Mammary epithelial cell (primary cell): ENCODE measurements at regions not wholly inside any gene's neighbourhood (a gene's known extent, or its start where the extent isn't known, plus 50 kb on each side); places are given as distances from the start of the nearest gene placed in this dataset.

Experiments used
- EZH2 ChIP-seq: IDR thresholded peaks from 2 replicates; pipeline ENCODE4 v1.6.1; 2012; ENCODE audit warnings: low read length, inconsistent platforms, borderline replicate concordance
- TF ChIP-seq, protein P1 (sequence below), 2 donors: IDR thresholded peaks in 1 of 2; conservative IDR thresholded peaks in 1 of 2; 2 replicates each; pipeline ENCODE4 v1.5.1; 2011 to 2012; ENCODE audit warnings: inconsistent platforms in 2 of 2, low read length in 2 of 2, mild to moderate bottlenecking in 2 of 2, control low read depth in 1 of 2, low read depth in 1 of 2; ENCODE audit not compliant: insufficient read depth in 1 of 2; ENCODE audit errors: extremely low read depth in 1 of 2

- TF ChIP-seq, protein P1, sequence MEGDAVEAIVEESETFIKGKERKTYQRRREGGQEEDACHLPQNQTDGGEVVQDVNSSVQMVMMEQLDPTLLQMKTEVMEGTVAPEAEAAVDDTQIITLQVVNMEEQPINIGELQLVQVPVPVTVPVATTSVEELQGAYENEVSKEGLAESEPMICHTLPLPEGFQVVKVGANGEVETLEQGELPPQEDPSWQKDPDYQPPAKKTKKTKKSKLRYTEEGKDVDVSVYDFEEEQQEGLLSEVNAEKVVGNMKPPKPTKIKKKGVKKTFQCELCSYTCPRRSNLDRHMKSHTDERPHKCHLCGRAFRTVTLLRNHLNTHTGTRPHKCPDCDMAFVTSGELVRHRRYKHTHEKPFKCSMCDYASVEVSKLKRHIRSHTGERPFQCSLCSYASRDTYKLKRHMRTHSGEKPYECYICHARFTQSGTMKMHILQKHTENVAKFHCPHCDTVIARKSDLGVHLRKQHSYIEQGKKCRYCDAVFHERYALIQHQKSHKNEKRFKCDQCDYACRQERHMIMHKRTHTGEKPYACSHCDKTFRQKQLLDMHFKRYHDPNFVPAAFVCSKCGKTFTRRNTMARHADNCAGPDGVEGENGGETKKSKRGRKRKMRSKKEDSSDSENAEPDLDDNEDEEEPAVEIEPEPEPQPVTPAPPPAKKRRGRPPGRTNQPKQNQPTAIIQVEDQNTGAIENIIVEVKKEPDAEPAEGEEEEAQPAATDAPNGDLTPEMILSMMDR (conservative IDR thresholded peaks at IDR 0.05 in 1 of 2, IDR thresholded peaks at IDR 0.05 in 1 of 2; ENCODE audit: extremely low read depth in 1 of 2, insufficient read depth in 1 of 2, low read depth in 1 of 2, low read length in 2 of 2) = no peak
- no peak for TF ChIP-seq EZH2
Observed at GRCh38 chr2:19784456-19784855, 117.3 kb downstream of the TTC32 start.
